Liver (tissue), 3 donors: ENCODE measurements at regions not wholly inside any gene's neighbourhood (a gene's known extent, or its start where the extent isn't known, plus 50 kb on each side); places are given as distances from the start of the nearest gene placed in this dataset.
"Not testable (repeated sequence)": the region's sequence is repeated elsewhere in the genome, so short reads cannot be mapped to it uniquely, and the experiment has no call there.

Experiments
- ATF3 ChIP-seq: IDR thresholded peaks from 2 replicates; pipeline ENCODE4 v1.6.1; 2016; ENCODE audit warnings: antibody characterized with exemption
- GABPA ChIP-seq, 2 donors: IDR thresholded peaks in 1 of 2; conservative IDR thresholded peaks in 1 of 2; 2 replicates each; pipeline ENCODE4 v1.6.1; 2016; ENCODE audit warnings: antibody characterized with exemption in 2 of 2, mild to moderate bottlenecking in 1 of 2, moderate library complexity in 1 of 2
- MAX ChIP-seq: IDR thresholded peaks from 2 replicates; pipeline ENCODE4 v1.6.1; 2016; ENCODE audit warnings: antibody characterized with exemption
- RAD21 ChIP-seq, 2 donors: IDR thresholded peaks; 2 replicates each; pipeline ENCODE4 v1.6.1; 2016; ENCODE audit warnings: antibody characterized with exemption in 2 of 2, mild to moderate bottlenecking in 2 of 2
- SP1 ChIP-seq: IDR thresholded peaks from 2 replicates; pipeline ENCODE4 v1.6.1; 2018; ENCODE audit warnings: antibody characterized with exemption, mild to moderate bottlenecking
- YY1 ChIP-seq: IDR thresholded peaks from 2 replicates; pipeline ENCODE4 v1.6.1; 2016; ENCODE audit warnings: antibody characterized with exemption, mild to moderate bottlenecking
- TF ChIP-seq, protein P1 (sequence below): fragments of 150-350 bp; IDR thresholded peaks from 2 replicates; pipeline ENCODE4 v1.5.1; 2017; ENCODE audit warnings: improper control_type of control experiment, low read depth, low read length; ENCODE audit not compliant: missing input control
- TF ChIP-seq, protein P2 (sequence below): IDR thresholded peaks from 2 replicates; pipeline ENCODE4 v1.6.1; 2016; ENCODE audit warnings: antibody characterized with exemption
- TF ChIP-seq, protein P3 (sequence below): IDR thresholded peaks from 2 replicates; pipeline ENCODE4 v1.6.1; 2016; ENCODE audit warnings: antibody characterized with exemption, mild to moderate bottlenecking
- donor health status: healthy.
- donor health status: healthy.

DNA sequence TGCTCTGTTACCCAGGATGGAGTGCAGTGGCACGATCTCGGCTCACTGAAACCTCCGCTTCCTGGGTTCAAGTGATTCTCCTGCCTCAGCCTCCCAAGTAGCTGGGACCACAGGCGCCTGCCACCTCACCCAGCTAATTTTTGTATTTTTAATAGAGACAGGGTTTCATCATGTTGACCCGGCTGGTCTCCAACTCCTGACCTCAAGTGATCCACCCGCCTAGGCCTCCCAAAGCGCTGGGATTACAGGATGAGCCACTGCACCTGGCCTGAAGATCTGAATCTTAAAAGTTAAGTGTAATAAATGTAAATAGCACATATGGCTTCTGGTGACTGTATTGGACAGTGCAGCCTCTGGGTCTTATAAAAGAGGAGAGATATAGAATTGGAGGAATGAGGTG, 74.2 kb upstream of the NOX3 start:
- TF ChIP-seq, protein P1, sequence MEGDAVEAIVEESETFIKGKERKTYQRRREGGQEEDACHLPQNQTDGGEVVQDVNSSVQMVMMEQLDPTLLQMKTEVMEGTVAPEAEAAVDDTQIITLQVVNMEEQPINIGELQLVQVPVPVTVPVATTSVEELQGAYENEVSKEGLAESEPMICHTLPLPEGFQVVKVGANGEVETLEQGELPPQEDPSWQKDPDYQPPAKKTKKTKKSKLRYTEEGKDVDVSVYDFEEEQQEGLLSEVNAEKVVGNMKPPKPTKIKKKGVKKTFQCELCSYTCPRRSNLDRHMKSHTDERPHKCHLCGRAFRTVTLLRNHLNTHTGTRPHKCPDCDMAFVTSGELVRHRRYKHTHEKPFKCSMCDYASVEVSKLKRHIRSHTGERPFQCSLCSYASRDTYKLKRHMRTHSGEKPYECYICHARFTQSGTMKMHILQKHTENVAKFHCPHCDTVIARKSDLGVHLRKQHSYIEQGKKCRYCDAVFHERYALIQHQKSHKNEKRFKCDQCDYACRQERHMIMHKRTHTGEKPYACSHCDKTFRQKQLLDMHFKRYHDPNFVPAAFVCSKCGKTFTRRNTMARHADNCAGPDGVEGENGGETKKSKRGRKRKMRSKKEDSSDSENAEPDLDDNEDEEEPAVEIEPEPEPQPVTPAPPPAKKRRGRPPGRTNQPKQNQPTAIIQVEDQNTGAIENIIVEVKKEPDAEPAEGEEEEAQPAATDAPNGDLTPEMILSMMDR, result not testable (repeated sequence)
- TF ChIP-seq SP1; ATF3; GABPA (IDR thresholded peaks at IDR 0.05 in 1 of 2, conservative IDR thresholded peaks at IDR 0.05 in 1 of 2); YY1; RAD21 (IDR thresholded peaks at IDR 0.05); MAX: not testable (repeated sequence)
- TF ChIP-seq, protein P2, sequence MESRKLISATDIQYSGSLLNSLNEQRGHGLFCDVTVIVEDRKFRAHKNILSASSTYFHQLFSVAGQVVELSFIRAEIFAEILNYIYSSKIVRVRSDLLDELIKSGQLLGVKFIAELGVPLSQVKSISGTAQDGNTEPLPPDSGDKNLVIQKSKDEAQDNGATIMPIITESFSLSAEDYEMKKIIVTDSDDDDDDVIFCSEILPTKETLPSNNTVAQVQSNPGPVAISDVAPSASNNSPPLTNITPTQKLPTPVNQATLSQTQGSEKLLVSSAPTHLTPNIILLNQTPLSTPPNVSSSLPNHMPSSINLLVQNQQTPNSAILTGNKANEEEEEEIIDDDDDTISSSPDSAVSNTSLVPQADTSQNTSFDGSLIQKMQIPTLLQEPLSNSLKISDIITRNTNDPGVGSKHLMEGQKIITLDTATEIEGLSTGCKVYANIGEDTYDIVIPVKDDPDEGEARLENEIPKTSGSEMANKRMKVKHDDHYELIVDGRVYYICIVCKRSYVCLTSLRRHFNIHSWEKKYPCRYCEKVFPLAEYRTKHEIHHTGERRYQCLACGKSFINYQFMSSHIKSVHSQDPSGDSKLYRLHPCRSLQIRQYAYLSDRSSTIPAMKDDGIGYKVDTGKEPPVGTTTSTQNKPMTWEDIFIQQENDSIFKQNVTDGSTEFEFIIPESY, result not testable (repeated sequence)
- TF ChIP-seq, protein P3, sequence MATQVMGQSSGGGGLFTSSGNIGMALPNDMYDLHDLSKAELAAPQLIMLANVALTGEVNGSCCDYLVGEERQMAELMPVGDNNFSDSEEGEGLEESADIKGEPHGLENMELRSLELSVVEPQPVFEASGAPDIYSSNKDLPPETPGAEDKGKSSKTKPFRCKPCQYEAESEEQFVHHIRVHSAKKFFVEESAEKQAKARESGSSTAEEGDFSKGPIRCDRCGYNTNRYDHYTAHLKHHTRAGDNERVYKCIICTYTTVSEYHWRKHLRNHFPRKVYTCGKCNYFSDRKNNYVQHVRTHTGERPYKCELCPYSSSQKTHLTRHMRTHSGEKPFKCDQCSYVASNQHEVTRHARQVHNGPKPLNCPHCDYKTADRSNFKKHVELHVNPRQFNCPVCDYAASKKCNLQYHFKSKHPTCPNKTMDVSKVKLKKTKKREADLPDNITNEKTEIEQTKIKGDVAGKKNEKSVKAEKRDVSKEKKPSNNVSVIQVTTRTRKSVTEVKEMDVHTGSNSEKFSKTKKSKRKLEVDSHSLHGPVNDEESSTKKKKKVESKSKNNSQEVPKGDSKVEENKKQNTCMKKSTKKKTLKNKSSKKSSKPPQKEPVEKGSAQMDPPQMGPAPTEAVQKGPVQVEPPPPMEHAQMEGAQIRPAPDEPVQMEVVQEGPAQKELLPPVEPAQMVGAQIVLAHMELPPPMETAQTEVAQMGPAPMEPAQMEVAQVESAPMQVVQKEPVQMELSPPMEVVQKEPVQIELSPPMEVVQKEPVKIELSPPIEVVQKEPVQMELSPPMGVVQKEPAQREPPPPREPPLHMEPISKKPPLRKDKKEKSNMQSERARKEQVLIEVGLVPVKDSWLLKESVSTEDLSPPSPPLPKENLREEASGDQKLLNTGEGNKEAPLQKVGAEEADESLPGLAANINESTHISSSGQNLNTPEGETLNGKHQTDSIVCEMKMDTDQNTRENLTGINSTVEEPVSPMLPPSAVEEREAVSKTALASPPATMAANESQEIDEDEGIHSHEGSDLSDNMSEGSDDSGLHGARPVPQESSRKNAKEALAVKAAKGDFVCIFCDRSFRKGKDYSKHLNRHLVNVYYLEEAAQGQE, result not testable (repeated sequence)
